NCI-H345 (cell line): ENCODE measurements at regions not wholly inside any gene's neighbourhood (a gene's known extent, or its start where the extent isn't known, plus 50 kb on each side); places are given as distances from the start of the nearest gene placed in this dataset.

ENCODE experiments used
- DNase-seq: peaks from one replicate; lab custom pipeline; 2025; lab: John Stamatoyannopoulos, UW

DNA sequence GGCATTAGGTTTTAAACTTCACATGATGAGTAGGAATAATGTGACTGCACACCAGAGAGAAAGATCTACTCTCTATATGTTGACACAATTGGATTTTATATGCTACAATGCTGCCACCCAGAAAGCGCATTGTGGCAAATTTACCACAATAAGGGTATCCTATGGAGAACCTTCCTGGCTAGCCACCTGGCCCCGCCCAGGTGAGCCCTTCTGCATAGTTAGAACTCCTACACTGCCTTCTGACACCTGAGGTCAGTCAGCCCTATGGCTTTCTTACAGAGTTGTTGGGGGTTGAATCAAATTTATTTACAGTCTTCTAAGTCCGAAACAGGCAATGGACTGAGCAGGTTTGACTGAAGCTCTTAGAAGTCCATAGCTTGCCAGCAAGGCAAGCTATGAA lies 153.8 kb upstream of the S100G start:
- no peak for DNase-seq

DNA sequence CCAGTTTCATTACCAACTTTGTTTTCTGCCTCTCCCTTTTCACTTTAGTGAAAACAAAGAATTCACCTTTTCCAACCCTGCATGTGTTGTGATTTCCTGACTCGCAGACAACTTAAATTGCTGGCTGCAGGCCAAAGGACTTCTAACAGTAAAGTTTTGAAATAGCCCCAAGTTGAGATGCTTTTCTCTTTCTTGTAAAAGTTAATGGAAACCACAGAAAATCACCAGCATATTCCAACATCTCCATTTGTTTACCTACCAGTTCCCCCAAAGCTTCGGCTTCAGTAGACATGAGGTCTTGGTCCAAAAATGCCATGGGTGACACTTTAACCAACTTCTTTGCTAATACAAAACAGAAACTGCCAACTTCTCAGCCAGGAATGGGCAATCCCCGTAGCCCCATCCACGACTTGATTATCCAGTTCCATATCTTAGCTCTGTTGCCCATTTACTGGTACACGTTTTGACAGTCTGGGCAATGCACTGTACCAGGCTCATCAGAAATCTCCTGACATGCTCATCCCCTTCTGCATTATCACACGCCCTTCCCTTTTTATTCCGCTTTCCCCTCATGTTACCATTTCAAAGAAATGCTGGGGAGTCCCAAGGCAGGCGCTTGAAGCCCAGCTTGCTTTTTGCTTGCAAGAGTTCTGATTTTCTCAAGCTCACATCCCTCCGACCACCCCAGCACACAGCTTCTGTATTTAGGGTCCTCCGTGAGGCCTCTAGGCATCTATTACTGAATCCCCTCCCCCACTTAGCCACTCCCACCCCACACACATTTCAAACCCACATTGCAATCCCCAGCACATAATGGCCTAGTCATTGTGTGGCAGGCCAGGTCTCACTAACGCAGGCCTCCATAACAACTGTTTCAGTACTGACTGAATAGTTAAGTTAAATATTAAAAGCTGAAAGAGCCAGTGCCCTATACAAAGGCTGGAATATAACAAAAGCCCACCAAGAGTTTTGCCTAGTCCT lies 137.9 kb upstream of the S100G start:
- DNase-seq, result no peak

DNA sequence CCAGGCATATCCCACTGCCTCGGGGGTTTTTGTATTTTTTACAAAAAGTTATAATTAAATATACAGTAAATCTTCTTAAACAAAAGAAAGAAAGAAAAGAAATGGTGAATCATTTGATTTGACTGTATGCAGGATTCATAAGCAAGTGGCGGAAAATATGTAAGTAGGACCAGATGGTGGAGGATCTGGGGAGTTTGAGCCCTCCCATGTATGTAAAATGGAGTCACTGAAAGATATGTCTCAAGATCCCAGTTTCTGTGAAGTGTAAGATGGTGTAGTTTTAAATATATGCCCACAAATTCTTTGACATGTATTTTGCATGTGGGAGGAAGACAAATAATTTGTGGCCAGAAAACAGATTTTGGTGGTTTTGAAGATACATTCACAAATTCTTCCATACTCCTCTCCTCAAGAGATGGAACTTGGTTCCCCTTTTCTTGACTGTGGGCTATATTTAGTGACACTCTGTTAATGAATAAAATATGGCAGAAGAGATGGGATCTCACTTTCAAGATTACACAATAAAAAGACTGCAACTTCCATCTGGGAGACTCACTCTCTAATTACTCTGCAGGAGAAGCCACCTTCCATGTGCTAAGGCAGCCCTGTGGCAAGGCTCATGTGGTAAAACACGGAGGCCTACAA lies 133.6 kb upstream of the S100G start:
- DNase-seq, result no peak

DNA sequence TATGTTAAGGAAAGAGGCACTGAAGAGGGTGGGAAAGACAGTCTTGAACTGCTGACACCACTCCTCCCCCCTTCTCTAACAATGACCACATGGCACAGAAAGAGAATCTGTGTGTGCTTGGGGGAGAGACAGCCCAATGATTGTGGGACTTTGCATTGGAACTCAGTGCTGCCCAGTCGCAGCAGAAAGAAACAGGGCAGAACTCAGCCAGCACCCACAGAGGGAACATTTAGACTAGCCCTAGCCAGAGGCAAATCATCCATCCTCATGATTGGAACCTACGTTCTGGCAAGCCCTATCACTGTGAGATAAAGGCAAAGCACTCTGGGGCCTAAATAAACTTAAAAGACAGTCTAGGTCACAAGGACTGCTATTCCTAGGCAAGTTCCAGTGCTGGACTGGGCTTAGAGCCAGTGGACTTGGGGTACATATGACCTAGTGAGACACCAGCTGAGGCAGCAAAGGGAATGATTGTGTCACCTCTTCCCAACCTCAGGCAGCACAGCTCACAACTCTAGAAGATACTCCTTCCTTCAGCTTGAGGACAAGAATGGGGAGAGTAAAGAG lies 132.8 kb upstream of the S100G start:
- DNase-seq, result no peak

DNA sequence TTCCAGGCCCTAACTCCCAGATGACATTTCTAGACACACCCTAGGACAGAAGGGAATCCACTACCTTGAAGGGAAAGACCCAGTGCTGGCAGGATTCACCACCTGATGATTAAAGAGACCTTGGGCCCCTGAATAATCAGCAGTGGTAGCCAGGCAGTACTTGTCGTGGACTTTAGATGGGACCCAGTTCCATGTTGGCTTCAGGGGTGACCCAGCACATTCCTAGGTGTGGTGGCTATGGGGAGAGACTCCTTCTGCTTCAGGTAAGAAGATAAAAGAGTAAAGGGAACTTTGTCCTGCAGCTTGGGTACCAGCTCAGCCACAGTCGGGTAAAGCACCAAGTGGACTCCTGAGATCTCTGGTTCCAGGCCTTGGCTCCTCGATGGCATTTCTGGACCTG lies 131.8 kb upstream of the S100G start:
- no peak for DNase-seq

DNA sequence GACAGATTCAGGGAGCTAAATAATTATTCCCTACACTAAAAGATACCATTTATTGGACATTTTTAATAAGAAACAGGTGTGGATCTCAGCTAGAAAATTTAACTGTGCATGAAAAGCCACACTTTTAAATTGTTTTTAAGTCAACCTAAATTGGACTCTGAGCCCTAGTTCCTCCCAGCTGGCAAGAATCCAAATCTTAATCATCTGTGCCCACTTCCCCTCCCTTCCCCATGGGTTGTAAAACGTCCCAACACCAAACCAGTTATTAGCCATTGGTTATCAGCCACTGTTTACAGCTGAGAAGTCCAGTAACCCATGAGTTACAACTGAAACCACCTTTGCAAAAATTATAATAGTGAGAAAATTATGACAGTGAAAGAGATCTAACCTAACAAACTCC lies 125.6 kb upstream of the S100G start:
- DNase-seq, result no peak

DNA sequence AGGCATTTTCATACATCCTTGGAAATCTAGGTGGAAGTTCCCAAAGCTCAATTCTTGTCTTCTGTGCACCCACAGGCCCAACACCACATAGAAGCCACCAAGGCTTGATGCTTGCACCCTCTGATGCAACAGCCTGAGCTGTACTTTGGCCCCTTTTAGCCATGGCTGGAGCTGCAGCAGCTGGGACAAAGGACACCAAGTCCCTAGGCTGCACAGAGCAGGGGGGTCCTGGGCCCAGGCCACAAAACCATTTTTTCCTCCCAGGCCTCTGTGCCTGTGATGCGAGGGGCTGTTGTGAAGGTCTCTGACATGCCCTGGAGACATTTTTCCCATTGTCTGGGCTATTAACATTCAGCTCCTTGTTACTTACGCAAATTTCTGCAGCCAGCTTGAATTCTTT lies 124.0 kb upstream of the S100G start:
- DNase-seq, result no peak

DNA sequence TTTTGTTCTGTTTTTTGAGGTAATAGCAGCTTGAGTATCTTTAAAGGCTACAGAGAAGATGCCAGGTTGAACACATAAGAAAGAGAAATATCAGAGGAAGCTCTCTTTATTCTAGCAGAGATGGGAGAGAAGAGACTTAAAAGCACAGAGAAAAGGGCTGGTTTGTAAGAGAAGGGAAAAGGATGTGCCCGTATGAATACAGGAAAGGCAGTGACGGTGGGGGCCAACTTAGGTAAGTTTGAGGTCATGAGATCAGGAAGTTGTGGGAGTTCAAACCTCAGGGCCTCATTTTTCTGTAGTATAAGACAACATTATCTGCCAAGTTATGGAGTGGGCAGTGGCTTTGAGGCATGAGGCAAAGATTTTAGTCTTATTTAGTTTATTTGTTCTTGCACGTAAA lies 121.3 kb upstream of the S100G start:
- no peak for DNase-seq
